Left lung (tissue), 4 donors: ENCODE measurements at regions not wholly inside any gene's neighbourhood (a gene's known extent, or its start where the extent isn't known, plus 50 kb on each side); places are given as distances from the start of the nearest gene placed in this dataset.

ENCODE experiments used
- ATAC-seq: fragments of 200-7000 bp; cut with Tn5 transposase; one replicate; pipeline ENCODE4 v1.9.1; 2020; ENCODE audit warnings: moderate library complexity
- DNase-seq, 4 donors: peaks; one replicate each; pipeline ENCODE4 v3.0.0-alpha.2; 2013 to 2020
- H3K27ac ChIP-seq, 2 donors: fragments of 200-600 bp; sonication (generic) in 1 of 2; one replicate each; pipeline versions ENCODE4 v1.5.0 to v1.8.0; 2020 to 2021
- H3K27me3 ChIP-seq, 2 donors: fragments of 200-600 bp; sonication (generic) in 1 of 2; one replicate each; pipeline versions ENCODE4 v1.5.0 to v1.8.0; 2020 to 2021
- H3K36me3 ChIP-seq, 2 donors: fragments of 200-600 bp; sonication (generic) in 1 of 2; one replicate each; pipeline versions ENCODE4 v1.5.0 to v1.8.0; 2020 to 2021
- H3K4me1 ChIP-seq, 2 donors: fragments of 200-600 bp; one replicate each; pipeline ENCODE4 v1.8.0; 2021
- H3K4me3 ChIP-seq, 2 donors: fragments of 200-600 bp; sonication (generic) in 1 of 2; one replicate each; pipeline versions ENCODE4 v1.5.0 to v1.8.0; 2020 to 2021; ENCODE audit warnings: mild to moderate bottlenecking in 1 of 2
- H3K9me3 ChIP-seq, 2 donors: fragments of 200-600 bp; sonication (generic) in 1 of 2; one replicate each; pipeline versions ENCODE4 v1.5.0 to v1.8.0; 2020 to 2021
- intact Hi-C, 2 donors: fragments of 100-400 bp; cut with DNase I; formaldehyde crosslinking; loops; one replicate each; pipeline versions ENCODE4 v1.11.2 to v1.14.2; 2022
- TF ChIP-seq, protein P1 (sequence below), 2 donors: fragments of 200-600 bp; sonication (generic) in 1 of 2; IDR thresholded peaks; one replicate each; pipeline versions ENCODE4 v1.5.0 to v1.8.0; 2021; ENCODE audit warnings: antibody characterized with exemption in 2 of 2
- donor health status: DM: no; HTN: yes; CAD: no.
- donor health status: DM: no; HTN: no; CAD: no.

DNA sequence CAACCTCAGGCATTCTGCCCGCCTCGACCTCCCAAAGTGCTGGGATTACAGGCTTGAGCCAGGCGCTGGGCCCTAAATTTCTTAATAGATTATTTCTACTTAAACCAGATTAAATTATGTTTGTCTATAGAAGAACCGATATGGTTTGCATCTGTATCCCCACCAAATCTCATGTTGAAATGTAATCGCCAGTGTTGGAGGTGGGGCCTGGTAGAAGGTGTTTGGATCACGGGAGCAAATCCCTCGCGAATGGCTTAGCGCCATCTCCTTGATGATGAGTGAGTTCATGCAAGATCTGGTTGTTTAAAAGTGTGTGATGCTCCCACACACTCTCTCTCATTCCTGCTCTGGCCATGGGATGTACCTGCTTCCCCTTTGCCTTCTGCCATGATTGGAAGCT, 109.3 kb upstream of the NANOS1 start:
- intact Hi-C loops: no loop called here
- Histone ChIP-seq H3K4me3 (no peak overlapping the region), H3K27ac (no peak overlapping the region), H3K4me1 (no peaks in the 10 kb centered on the region), H3K9me3 (no peaks in the 10 kb centered on the region), H3K36me3 (no peaks in the 10 kb centered on the region), H3K27me3 (no peaks in the 10 kb centered on the region)
- TF ChIP-seq, protein P1, sequence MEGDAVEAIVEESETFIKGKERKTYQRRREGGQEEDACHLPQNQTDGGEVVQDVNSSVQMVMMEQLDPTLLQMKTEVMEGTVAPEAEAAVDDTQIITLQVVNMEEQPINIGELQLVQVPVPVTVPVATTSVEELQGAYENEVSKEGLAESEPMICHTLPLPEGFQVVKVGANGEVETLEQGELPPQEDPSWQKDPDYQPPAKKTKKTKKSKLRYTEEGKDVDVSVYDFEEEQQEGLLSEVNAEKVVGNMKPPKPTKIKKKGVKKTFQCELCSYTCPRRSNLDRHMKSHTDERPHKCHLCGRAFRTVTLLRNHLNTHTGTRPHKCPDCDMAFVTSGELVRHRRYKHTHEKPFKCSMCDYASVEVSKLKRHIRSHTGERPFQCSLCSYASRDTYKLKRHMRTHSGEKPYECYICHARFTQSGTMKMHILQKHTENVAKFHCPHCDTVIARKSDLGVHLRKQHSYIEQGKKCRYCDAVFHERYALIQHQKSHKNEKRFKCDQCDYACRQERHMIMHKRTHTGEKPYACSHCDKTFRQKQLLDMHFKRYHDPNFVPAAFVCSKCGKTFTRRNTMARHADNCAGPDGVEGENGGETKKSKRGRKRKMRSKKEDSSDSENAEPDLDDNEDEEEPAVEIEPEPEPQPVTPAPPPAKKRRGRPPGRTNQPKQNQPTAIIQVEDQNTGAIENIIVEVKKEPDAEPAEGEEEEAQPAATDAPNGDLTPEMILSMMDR (IDR thresholded peaks at IDR 0.05): no peak
- DNase-seq (no peak), ATAC-seq (no peak)

DNA sequence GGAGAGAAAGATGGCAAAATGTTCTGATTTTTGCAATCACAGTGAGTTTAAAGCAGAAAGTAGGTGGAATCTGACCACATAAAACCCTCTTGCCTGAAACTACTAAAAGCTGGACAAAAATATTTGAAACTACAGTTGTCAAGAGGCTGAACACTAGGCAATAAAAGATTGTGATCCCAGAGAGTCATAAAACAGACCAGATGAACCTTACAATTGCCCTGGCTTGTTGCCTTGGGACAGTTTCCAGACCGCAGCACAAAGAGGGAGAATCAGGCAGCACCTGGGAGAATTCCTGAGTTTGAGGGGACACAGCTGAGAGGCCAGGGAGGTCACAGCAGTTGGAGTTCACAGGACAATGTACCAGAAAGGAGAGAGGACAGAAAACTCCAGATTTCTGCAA, 107.3 kb upstream of the NANOS1 start:
- TF ChIP-seq, protein P1 (IDR thresholded peaks at IDR 0.05): no peak
- Histone ChIP-seq H3K4me1 (no peaks in the 10 kb centered on the region), H3K36me3 (no peaks in the 10 kb centered on the region), H3K9me3 (no peaks in the 10 kb centered on the region), H3K4me3 (no peak overlapping the region), H3K27ac (no peak overlapping the region), H3K27me3 (no peaks in the 10 kb centered on the region)
- intact Hi-C loops: no loop called here
- ATAC-seq (no peak), DNase-seq (no peak)

DNA sequence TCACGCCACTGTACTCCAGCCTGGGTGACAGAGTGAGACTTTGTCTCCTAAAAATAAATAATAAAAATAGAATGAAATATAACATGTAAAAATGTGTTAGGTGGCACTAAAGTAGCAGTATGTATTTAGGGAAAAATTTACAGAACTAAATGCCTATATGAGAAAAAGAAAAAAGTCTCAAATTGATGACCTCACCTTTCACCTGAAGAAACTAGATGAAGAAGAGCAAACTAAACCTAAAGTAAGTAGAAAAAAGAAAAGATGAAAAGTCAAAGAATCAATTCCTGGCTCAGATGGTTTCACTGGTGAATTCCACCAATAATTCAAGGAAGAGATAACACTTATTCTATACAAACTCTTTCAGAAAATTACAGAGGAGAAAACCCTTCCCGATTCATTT, 106.5 kb upstream of the NANOS1 start:
- ATAC-seq (no peak), DNase-seq (no peak)
- TF ChIP-seq, protein P1 (IDR thresholded peaks at IDR 0.05): no peak
- Histone ChIP-seq H3K27ac (no peak overlapping the region), H3K9me3 (no peaks in the 10 kb centered on the region), H3K4me1 (no peaks in the 10 kb centered on the region), H3K36me3 (no peaks in the 10 kb centered on the region), H3K27me3 (no peaks in the 10 kb centered on the region), H3K4me3 (no peak overlapping the region)
- intact Hi-C loops: no loop called here

DNA sequence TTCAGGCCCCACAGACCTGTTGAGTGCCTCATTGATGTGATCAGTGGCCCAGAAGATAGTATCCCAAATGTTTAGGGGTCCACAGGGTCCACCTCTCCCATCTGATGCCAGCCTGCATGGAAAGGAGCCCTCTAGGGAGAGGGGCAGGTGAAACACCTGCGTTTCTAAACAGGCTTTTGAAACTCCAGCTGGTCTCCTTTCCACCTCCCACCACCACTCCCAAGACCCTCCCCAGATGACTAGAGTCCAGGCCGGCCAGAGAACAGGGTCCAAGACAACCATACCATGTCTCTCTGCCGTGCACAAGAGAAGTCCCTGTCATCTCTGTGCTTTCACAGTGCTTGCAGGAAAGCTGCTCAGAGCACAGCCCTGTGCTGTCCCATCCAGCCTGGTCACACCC, 105.0 kb upstream of the NANOS1 start:
- Histone ChIP-seq H3K4me1 (no peaks in the 10 kb centered on the region), H3K9me3 (peaks cover 0 to 4% of the 10 kb centered on the region in 2 donors), H3K27me3 (no peaks in the 10 kb centered on the region), H3K36me3 (no peaks in the 10 kb centered on the region), H3K27ac (no peak overlapping the region), H3K4me3 (no peak overlapping the region)
- ATAC-seq (no peak), DNase-seq (no peak)
- TF ChIP-seq, protein P1 (IDR thresholded peaks at IDR 0.05): no peak
- intact Hi-C loops: no loop called here

DNA sequence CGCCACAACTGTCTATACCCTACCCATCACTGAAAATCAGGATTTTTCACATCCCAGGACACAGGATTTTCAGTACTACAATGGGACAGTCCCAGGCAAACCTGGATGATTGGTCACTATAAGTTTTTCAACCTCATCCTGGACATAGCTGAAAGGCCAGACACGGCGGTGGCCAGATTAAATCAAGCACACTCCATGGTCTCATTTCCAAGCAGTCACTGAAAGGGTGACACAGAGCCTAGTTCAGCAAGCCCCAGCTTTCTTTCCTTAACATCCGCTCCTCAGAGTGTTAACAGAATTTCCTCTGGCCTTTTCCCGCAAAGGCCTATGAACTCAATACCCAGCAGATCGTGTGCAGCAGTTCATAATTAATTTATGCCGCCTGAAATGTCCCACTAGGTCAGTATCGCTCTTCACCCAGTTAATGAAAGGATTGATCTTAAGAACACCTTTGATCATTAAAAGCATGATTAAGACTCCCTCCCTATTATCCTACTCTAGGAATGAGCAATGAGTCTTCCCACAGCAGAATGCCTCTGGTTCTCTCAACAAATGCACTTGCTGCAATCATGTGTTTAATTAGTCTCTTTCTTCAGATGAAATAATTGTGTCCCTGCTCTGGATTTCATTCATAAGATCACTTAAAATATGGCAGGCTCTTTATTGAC, 104.0 kb upstream of the NANOS1 start:
- H3K9me3 ChIP-seq: peaks cover 0 to 10% of the 10 kb centered on the region in 2 donors
- H3K27me3 ChIP-seq: no peaks in the 10 kb centered on the region
- H3K4me3 ChIP-seq: no peak overlapping the region
- DNase-seq (no peak), ATAC-seq (no peak)
- intact Hi-C loops: no loop called here
- H3K4me1 ChIP-seq: no peaks in the 10 kb centered on the region
- no peak overlapping the region for H3K27ac ChIP-seq
- H3K36me3 ChIP-seq: no peaks in the 10 kb centered on the region
- TF ChIP-seq, protein P1 (IDR thresholded peaks at IDR 0.05): no peak
